DMS114 treated with DMSO at 0.1 percent for 48 hours (cell line): ENCODE measurements at regions not wholly inside any gene's neighbourhood (a gene's known extent, or its start where the extent isn't known, plus 50 kb on each side); places are given as distances from the start of the nearest gene placed in this dataset.
"Not testable (repeated sequence)": the region's sequence is repeated elsewhere in the genome, so short reads cannot be mapped to it uniquely, and the experiment has no call there.

Experiments
- DNase-seq: peaks from one replicate; lab custom pipeline; 2025; ENCODE audit not compliant: unreplicated experiment; lab: John Stamatoyannopoulos, UW

DNA sequence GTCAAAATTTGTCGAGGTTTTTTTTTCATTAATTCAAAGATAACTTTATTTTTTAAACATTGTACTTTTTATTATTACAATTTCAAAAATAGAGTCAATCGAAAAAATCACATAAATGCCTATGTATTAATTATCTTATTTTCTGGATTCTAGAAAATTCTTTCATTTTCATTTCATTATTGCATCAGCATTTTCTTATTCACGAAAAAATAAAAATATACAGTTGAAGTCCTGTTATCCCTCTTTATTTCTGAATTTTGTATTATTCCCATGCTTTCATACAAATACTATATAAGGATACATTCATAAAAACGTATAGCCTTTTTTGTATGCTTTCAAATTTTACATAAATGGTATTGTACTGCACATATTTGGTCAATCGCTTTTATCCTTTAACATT lies 681.0 kb upstream of the USP24 start:
- DNase-seq = no peak

- DNase-seq = no peak
These were observed 679.4 kb upstream of the USP24 start for GRCh38 chr1:55894521-55894920.

- peak; percentile 41 for DNase-seq
These were observed 678.0 kb upstream of the USP24 start for GRCh38 chr1:55893155-55893554.

DNA sequence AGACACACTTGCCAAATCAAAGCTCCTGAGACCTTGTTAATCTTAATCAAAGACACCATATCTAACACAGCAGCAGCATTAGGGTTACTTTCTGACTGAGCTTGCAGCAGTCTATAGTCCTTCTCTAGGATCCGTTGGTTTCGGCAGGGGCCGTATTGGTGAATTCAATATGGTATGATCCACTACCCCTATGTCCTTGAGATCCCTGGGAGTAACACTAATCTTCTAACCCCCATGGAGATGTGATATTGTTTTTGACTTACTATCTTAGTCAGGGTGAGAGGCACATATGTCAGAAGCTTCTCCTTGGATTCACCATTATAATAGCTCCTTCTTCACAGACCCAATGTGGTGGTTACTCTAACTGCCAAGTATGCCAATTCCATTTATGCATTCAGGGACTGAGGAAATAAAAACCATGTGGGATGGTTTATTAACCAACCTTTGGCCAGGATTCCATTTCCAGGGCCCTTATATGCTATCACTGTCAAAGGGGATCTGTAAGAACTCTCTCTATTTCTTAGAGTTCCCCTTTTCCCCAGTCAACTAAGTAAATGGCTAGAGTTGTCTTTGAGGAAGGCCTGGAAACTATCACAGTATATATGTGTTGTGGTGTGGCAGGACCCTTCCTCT lies 673.6 kb upstream of the USP24 start:
- DNase-seq = no peak

DNA sequence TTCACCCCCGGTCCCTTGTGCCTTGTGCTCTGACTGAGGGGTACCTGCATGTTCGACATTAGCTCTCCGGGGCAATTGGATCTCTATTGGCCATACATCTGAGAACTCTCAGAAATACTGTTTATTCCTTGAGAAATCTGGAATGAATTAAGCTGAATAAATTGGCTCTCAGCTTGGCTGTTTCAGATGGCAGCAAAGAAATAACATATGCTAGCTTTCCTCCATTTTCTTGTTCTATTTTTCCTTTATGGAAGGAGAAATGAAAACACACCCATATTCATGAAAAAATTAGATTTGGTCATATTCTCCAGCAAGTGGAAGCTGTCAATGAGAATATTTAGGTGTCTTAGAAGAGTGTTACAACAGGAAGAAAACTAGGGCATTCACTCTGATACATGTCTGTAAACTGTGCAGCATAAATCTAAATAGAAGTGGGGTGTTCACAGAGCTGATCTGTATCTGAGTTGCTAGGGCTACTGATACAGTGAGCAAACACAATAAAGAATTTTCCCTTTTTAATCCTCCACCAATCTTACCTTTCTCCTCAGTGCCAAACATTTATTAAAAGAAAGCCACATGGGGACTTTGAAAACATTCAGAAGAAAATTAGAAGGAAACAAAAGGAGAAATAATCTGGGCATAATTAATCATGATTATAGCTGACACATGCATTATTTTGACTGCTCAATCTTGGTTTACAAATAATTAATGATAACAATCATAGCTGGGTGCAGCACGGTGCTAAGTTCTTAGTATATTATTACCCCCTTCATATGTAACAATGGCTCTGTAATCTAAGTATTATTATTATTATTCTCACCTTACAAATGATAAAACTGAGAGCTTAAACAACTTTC lies 671.9 kb upstream of the USP24 start:
- DNase-seq = no peak

DNA sequence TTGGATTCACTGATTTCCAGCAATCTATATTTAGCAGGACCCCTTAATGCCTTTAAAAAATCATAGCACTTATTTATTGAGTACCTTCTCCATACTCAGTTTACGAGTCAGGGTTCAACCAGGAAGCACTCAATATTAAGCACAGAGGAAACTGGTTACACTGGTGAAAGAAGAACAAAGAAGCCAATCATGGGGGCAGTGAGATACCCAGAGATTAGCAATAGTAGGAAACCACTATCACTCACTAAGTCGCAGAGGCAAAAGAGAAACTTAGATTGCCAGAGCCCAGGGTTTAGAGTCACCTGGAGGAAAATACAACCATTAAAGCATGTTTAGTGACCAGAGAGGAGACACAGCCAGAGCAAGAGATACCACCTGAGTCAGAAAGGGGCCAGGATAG lies 670.5 kb upstream of the USP24 start:
- DNase-seq = no peak

DNA sequence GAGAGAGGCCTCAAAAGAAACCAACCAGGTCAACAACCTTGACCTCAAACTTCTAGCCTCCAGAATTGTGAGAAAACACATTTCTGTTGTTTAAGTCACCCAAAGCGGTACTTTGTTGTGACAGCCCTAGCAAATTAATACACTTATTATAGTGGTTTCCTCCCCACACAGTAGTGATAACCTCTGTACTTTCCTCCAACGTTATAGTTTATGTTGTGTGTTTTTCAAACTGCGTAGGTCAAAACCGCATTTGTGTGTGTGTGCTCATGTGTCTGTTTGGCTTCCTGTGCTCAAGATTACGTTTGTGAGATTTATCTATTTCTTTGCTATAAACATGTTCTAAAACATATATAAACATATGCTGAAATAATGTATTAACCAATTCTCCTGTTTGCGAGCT lies 667.8 kb upstream of the USP24 start:
- no peak for DNase-seq

GRCh38 chr1:55879346-55879745 lies 664.2 kb upstream of the USP24 start:
- DNase-seq = no peak

DNA sequence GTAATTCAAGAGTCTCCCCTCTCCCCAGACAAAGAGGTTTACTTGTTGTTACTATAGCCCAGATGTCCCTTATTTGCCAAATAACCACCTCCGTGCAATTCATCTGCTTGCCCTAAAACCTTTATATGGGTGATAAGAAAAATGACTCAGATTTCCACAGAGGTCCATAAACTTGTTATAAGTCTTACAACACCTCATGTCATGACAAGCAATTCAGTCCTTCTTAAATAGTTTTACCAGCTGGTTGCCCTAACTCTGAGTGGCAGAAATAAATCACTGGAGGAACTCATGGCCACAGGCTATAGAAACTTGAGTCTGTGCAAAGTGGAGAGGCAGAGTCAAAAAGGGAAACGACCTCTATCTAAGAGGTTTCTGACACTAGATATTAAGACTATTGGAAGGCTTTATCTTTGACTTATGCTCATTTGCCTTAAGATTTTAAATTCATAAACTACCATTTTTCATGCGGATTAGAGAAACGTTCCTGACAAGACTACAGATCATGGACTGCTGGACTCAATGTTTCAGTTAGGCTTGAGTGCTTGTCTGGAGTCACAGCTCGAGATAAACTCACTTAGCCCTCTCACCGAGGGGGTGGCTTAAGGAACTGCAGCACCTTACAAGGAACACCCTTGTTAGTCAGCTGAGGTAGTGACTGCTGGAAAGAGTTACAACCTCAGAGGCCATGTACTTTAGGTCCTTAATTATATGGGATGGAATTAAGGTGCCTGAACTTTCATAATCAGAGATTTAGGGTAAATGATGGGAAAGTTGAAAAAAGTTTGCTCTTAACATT lies 662.5 kb upstream of the USP24 start:
- no peak for DNase-seq

GRCh38 chr1:55876276-55877060 lies 661.3 kb upstream of the USP24 start:
- no peak for DNase-seq

GRCh38 chr1:55870106-55870505 lies 654.9 kb upstream of the USP24 start:
- no peak for DNase-seq

- DNase-seq = no peak
These were observed 653.9 kb upstream of the USP24 start for GRCh38 chr1:55869065-55869464.

GRCh38 chr1:55868026-55868425 lies 652.9 kb upstream of the USP24 start:
- DNase-seq = no peak

DNA sequence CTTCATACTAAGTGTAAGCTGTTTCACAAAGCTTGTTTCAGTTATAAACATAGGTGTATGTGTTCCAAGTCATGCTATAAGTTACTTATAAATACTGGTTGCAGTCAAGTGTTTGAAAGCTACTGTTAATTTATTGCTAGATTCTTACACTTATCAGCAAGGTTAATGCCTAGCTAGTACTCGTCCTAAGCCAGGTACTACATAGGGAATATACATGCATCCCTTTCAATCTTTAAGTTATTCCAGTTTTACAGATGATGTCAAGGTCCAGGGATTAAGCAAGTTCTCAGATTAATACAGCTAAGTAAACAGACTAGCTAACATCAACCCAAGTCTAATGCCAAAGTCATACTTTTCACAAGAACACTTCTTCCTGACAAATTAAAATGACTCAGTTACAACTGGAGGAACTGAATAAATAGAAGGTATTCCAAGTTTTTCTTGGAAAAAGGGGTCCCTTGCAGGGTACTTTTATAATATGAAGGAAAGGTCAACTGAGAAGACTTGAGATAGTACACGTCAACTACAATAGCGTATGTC lies 652.2 kb upstream of the USP24 start:
- no peak for DNase-seq

- not testable (repeated sequence) for DNase-seq
These were observed 650.6 kb upstream of the USP24 start for GRCh38 chr1:55865778-55866177.

DNA sequence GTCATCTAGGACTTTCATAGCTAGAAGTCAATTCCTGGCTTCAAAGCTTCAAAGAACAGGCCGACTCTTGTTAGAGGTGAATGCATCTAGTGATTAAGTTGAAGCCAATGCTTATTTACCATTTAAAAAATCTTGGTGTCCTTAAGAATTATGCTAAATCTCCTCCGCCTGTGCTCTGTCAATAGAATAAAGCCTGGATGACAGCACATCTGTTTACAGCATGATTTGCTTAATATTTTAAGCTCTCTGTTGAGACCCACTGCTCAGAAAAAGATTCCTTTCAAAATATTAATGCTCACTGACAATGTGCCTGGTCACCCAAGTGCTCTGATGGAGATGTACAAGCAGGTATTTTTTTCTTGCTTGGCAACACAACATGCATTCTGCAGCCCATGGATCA lies 649.1 kb upstream of the USP24 start:
- DNase-seq = no peak

DNA sequence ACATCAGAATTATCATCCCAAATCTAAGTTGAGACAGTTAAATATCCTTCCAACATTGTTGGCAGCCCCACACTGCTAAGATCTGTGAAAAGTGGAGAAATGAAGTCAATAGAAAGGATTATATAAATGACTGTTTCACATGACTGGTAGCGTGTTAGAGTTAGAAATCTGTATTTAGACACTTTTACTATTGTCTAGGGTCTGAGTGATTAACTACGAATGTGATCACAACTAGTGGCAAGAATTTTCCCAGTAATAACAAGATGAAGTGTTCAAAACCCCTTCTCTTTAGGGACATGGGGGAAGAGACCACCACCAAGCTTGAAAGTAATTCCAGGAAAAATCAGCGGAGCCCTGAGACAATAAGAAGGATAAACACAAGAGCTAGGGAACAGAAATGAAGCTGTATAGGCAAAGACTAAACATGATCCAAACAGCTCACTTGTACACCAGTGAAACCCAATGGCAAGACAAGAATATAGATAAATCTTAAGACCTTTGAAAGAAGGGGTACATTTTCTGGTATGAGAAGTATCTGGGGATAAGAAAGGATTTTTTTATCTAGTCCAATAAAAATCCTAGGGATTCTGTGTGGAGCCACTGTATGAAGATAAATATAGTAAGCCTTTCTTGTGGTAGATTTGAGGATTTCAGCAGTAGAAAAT lies 646.6 kb upstream of the USP24 start:
- no peak for DNase-seq

DNA sequence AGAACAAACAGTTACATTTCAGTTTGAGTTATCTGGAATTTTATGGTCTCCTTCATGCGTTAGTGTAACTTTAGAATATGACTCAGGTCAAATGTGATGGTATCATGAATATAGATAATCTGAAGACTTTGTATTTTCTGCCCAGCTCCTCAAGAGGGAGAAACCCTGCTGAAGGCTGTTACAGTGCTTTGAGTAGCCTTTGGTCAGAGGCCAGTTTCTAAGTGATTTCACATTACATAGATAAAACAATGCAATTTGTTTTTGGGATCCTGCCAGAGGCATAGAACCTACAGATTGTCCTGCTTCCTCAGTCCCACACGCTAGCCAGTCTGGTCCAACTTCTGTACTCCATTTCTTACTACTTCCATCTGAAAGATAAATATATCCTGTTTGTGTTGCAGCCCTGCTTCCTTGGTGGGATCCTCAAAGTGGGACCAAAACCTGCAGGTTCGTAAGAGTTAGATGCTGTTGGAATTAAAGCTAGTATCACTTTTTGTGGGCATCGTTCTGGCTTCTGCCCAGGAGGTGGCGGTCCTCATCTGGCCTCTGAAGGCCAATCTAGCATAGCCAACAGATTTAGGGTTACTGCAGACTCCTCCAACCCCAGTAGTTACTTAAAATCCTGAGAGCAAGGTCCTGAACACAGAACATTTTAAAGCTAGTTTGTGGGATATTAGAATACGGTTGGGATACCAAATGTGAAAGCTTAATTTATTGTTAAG lies 645.8 kb upstream of the USP24 start:
- no peak for DNase-seq

GRCh38 chr1:55860326-55860725 lies 645.2 kb upstream of the USP24 start:
- DNase-seq = no peak

DNA sequence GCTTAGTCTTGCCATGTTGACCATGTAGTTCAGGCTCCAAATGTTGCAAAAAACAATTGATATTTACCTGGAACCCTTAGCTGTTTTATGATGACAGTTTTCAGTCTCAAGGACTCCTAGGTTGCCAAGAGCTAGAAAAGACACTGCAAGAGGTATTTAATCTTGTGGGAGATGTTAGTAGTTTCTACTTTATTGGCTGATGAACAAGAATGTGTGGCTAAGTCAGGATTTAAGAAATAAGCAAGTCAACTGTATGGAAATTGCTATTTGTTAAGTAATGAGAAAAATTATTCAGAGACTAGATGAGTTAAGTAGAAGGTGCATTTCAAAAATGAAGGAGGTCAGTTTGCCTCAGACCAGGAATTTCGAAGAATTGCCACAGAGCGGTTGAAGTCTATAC lies 639.7 kb upstream of the USP24 start:
- no peak for DNase-seq
